Neural cell (in vitro differentiated cells): ENCODE measurements at regions not wholly inside any gene's neighbourhood (a gene's known extent, or its start where the extent isn't known, plus 50 kb on each side); places are given as distances from the start of the nearest gene placed in this dataset.

Source experiments
- H2AFZ ChIP-seq: fragments of 200-600, 300-800 bp; sonication (generic), shearing (Covaris generic); 2 replicates; pipeline ENCODE4 v1.6.0; 2014; ENCODE audit warnings: low read depth, mild to moderate bottlenecking, antibody characterized with exemption, low read length, moderate library complexity
- H3F3A ChIP-seq: fragments of 200-600 bp; shearing (Covaris generic); 2 replicates; pipeline ENCODE4 v1.6.1; 2016; ENCODE audit warnings: mild to moderate bottlenecking, moderate library complexity, mixed read lengths, antibody characterized with exemption, low read length; ENCODE audit not compliant: insufficient read depth, poor library complexity, severe bottlenecking
- H3K27ac ChIP-seq: fragments of 200-600, 300-800 bp; sonication (generic), shearing (Covaris generic); 2 replicates; pipeline ENCODE4 v1.5.1; 2014; ENCODE audit warnings: mild to moderate bottlenecking, low read length, moderate library complexity
- H3K27me3 ChIP-seq: fragments of 300-800, 200-600 bp; sonication (generic), shearing (Covaris generic); 2 replicates; pipeline ENCODE4 v1.6.0; 2014; ENCODE audit warnings: mild to moderate bottlenecking, low read depth, low read length, moderate library complexity; ENCODE audit not compliant: insufficient read depth
- H3K36me3 ChIP-seq: fragments of 300-800, 200-600 bp; sonication (generic), shearing (Covaris generic); 2 replicates; pipeline ENCODE4 v1.5.1; 2014; ENCODE audit warnings: mild to moderate bottlenecking, antibody characterized with exemption, low read length, moderate library complexity; ENCODE audit not compliant: insufficient read depth
- H3K4me2 ChIP-seq: fragments of 300-800, 200-600 bp; sonication (generic), shearing (Covaris generic); 2 replicates; pipeline ENCODE4 v1.6.0; 2014; ENCODE audit warnings: mild to moderate bottlenecking, low read length
- H3K4me3 ChIP-seq: fragments of 300-800, 200-600 bp; sonication (generic), shearing (Covaris generic); 2 replicates; pipeline ENCODE4 v1.5.1; 2014; ENCODE audit warnings: mild to moderate bottlenecking, low read length, moderate library complexity
- H3K79me2 ChIP-seq: fragments of 200-600 bp; shearing (Covaris generic); replicated peaks from 2 replicates; pipeline ENCODE4 v1.6.0; 2014; ENCODE audit warnings: mild to moderate bottlenecking, low read length, moderate library complexity; ENCODE audit not compliant: insufficient read depth
- H3K9ac ChIP-seq: fragments of 300-800, 200-600 bp; sonication (generic), shearing (Covaris generic); 2 replicates; pipeline ENCODE4 v1.6.1; 2016; ENCODE audit warnings: mild to moderate bottlenecking, low read length, mixed read lengths
- H3K9me2 ChIP-seq: fragments of 200-600 bp; shearing (Covaris generic); 2 replicates; pipeline ENCODE4 v1.6.1; 2016; ENCODE audit warnings: mild to moderate bottlenecking, low read length, mixed read lengths; ENCODE audit not compliant: insufficient read depth
- H3K9me3 ChIP-seq: fragments of 200-600, 300-800 bp; sonication (generic), shearing (Covaris generic); 2 replicates; pipeline ENCODE4 v1.6.1; 2016; ENCODE audit warnings: mild to moderate bottlenecking, mixed run types, low read length, moderate library complexity, mixed read lengths
- H4K20me1 ChIP-seq: fragments of 200-600 bp; shearing (Covaris generic); 2 replicates; pipeline ENCODE4 v1.6.1; 2016; ENCODE audit warnings: mild to moderate bottlenecking, mixed run types; ENCODE audit not compliant: insufficient read depth
- CTCF ChIP-seq: fragments of 450-650 bp; IDR thresholded peaks from 2 replicates; pipeline ENCODE4 v1.5.1; 2014; ENCODE audit warnings: antibody characterized with exemption, mild to moderate bottlenecking, moderate library complexity; ENCODE audit not compliant: poor library complexity, severe bottlenecking
- EP300 ChIP-seq: fragments of 450-650 bp; conservative IDR thresholded peaks from 2 replicates; pipeline ENCODE4 v1.6.1; 2014; ENCODE audit warnings: antibody characterized with exemption, mild to moderate bottlenecking, moderate library complexity; ENCODE audit not compliant: poor library complexity, severe bottlenecking
- EZH2 ChIP-seq: fragments of 200-600, 300-800 bp; shearing (Covaris generic), sonication (generic); IDR thresholded peaks from 2 replicates; pipeline ENCODE4 v1.6.1; 2014; ENCODE audit warnings: antibody characterized with exemption, low read length, borderline replicate concordance, mild to moderate bottlenecking; ENCODE audit not compliant: insufficient read depth, poor library complexity, severe bottlenecking
- MXI1 ChIP-seq: fragments of 450-650 bp; conservative IDR thresholded peaks from 2 replicates; pipeline ENCODE4 v1.6.1; 2014; ENCODE audit warnings: antibody characterized with exemption, mild to moderate bottlenecking; ENCODE audit not compliant: poor library complexity, severe bottlenecking
- POLR2AphosphoS5 ChIP-seq: IDR thresholded peaks from 2 replicates; pipeline ENCODE4 v1.6.1; 2012
- RAD21 ChIP-seq: fragments of 450-650 bp; conservative IDR thresholded peaks from 2 replicates; pipeline ENCODE4 v1.6.1; 2014; ENCODE audit warnings: antibody characterized with exemption, mild to moderate bottlenecking, moderate library complexity
- REST ChIP-seq: IDR thresholded peaks from 2 replicates; pipeline ENCODE4 v1.6.1; 2012; ENCODE audit warnings: borderline replicate concordance
- SMC3 ChIP-seq: fragments of 450-650 bp; conservative IDR thresholded peaks from 2 replicates; pipeline ENCODE4 v1.6.1; 2014; ENCODE audit warnings: antibody characterized with exemption, mild to moderate bottlenecking, moderate library complexity; ENCODE audit not compliant: poor library complexity
- TAF1 ChIP-seq: IDR thresholded peaks from 2 replicates; pipeline ENCODE4 v1.6.1; 2012; ENCODE audit warnings: low read depth

DNA sequence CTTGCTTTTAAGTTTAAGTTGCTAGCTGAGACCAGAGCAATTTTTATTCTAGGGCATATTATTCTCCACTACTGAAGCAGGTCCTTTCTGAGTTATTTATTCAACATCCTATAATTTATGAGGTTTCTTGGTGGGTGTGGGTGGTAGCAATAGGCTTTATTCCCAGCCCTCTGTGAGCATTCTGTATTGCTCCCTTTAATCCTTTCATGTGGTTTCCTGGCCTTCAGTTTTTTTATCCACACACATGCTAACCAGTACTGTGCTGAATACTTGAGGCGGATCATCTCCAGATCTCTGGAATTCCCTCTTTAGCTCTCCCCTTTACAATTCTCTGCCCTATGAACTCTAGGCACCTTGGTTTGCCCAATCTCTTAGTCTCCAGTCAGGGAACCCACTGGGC is 91.8 kb upstream of the GLRA1 start:
- H3K27me3 ChIP-seq: no peaks in the 10 kb centered on the region
- no peak overlapping the region for H3K9ac ChIP-seq
- no peaks in the 10 kb centered on the region for H3F3A ChIP-seq
- H2AFZ ChIP-seq: no peak overlapping the region
- H3K4me2 ChIP-seq: no peak overlapping the region
- no peak overlapping the region for H3K27ac ChIP-seq
- TF ChIP-seq MXI1 (no peak), RAD21 (no peak), TAF1 (no peak), POLR2AphosphoS5 (no peak), CTCF (no peak), EP300 (no peak), EZH2 (no peak), SMC3 (no peak), REST (no peak)
- no peaks in the 10 kb centered on the region for H4K20me1 ChIP-seq
- H3K79me2 ChIP-seq: no peaks in the 10 kb centered on the region
- H3K9me3 ChIP-seq: no peaks in the 10 kb centered on the region
- no peaks in the 10 kb centered on the region for H3K36me3 ChIP-seq
- H3K4me3 ChIP-seq: no peak overlapping the region
- H3K9me2 ChIP-seq: no peaks in the 10 kb centered on the region

DNA sequence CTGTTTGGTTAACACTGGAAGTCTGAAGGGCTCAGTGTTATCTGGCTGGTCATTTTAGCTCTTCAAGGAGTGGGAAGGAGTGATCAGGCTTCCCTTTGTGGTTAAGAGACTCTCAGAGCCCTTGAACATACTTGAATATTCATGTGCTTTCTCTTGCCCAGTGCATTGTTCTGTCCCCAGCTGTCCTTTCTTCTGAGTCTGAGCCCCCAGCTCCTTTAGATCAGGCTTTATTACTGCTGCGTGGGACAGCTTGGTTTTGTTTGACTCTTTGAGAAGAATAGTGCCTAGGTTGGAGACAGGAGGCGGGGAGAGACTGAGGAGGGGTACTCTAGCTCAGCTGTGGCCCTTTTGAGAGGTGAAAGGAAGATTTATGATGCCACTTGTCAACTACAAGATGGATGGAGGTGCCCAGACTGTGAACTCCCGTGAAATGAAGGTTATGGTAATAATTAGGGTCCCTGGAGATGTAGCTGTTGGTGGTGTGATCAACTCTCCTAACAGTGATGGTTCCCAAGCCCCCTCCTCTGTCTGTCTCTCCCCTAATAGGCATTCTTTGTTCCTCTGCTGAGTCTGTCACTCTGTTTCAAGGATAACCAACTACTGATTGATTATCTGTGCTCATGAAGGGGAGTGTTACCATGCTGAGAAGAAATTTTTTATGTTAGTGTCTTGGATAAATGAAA is 83.1 kb upstream of the GLRA1 start:
- H3K27me3 ChIP-seq: no peaks in the 10 kb centered on the region
- H2AFZ ChIP-seq: no peak overlapping the region
- no peak overlapping the region for H3K4me3 ChIP-seq
- no peaks in the 10 kb centered on the region for H3K9me2 ChIP-seq
- TF ChIP-seq MXI1: no peak
- TF ChIP-seq CTCF: no peak
- TF ChIP-seq RAD21: no peak
- no peak for TF ChIP-seq EP300
- TF ChIP-seq POLR2AphosphoS5: no peak
- TF ChIP-seq REST: no peak
- no peak for TF ChIP-seq TAF1
- no peak for TF ChIP-seq EZH2
- H3K9ac ChIP-seq: no peak overlapping the region
- no peaks in the 10 kb centered on the region for H3K9me3 ChIP-seq
- no peaks in the 10 kb centered on the region for H3K36me3 ChIP-seq
- H3K27ac ChIP-seq: no peak overlapping the region
- H3F3A ChIP-seq: no peaks in the 10 kb centered on the region
- H4K20me1 ChIP-seq: no peaks in the 10 kb centered on the region
- H3K79me2 ChIP-seq: no peaks in the 10 kb centered on the region
- no peak overlapping the region for H3K4me2 ChIP-seq
